GM18867 (cell line): ENCODE measurements at regions not wholly inside any gene's neighbourhood (a gene's known extent, or its start where the extent isn't known, plus 50 kb on each side); places are given as distances from the start of the nearest gene placed in this dataset.
"Not testable (repeated sequence)": the region's sequence is repeated elsewhere in the genome, so short reads cannot be mapped to it uniquely, and the experiment has no call there.

Source experiments
- ATAC-seq: cut with Tn5 transposase; IDR thresholded peaks from one replicate; pipeline ENCODE4 v1.9.1; 2021; ENCODE audit warnings: mild to moderate bottlenecking, moderate library complexity; ENCODE audit not compliant: unreplicated experiment

GRCh38 chr2:66251573-66251972, 183.4 kb upstream of the MEIS1 start:
- no peak for ATAC-seq

GRCh38 chr2:66249089-66249488, 185.8 kb upstream of the MEIS1 start:
- ATAC-seq = not testable (repeated sequence)

- ATAC-seq = not testable (repeated sequence)
Measured at GRCh38 chr2:66243809-66244208, 191.1 kb upstream of the MEIS1 start.

GRCh38 chr2:66242888-66243287, 192.0 kb upstream of the MEIS1 start:
- not testable (repeated sequence) for ATAC-seq

- ATAC-seq = no peak
Measured at GRCh38 chr2:66242099-66242789, 192.7 kb upstream of the MEIS1 start.

GRCh38 chr2:66240286-66240685, 194.6 kb upstream of the MEIS1 start:
- no peak for ATAC-seq

- no peak for ATAC-seq
Measured at GRCh38 chr2:66239655-66240054, 195.3 kb upstream of the MEIS1 start.

- ATAC-seq = no peak
Measured at GRCh38 chr2:66237803-66238379, 197.0 kb upstream of the MEIS1 start.

GRCh38 chr2:66236816-66237802, 197.8 kb upstream of the MEIS1 start:
- ATAC-seq = no peak

GRCh38 chr2:66236067-66236685, 198.7 kb upstream of the MEIS1 start:
- ATAC-seq = no peak

- no peak for ATAC-seq
Measured at GRCh38 chr2:66235428-66235827, 199.5 kb upstream of the MEIS1 start.

- ATAC-seq = no peak
Measured at GRCh38 chr2:66233981-66234380, 200.9 kb upstream of the MEIS1 start.

GRCh38 chr2:66228128-66228547, 206.8 kb upstream of the MEIS1 start:
- no peak for ATAC-seq

- no peak for ATAC-seq
Measured at GRCh38 chr2:66217039-66217585, 217.8 kb upstream of the MEIS1 start.

GRCh38 chr2:66212749-66213148, 222.2 kb upstream of the MEIS1 start:
- no peak for ATAC-seq

- ATAC-seq = no peak
Measured at GRCh38 chr2:66202586-66202985, 232.3 kb upstream of the MEIS1 start.

- ATAC-seq = no peak
Measured at GRCh38 chr2:66201242-66201641, 233.7 kb upstream of the MEIS1 start.

- no peak for ATAC-seq
Measured at GRCh38 chr2:66198873-66199272, 236.1 kb upstream of the MEIS1 start.

GRCh38 chr2:66192888-66193287, 242.0 kb upstream of the MEIS1 start:
- ATAC-seq = no peak

- no peak for ATAC-seq
Measured at GRCh38 chr2:66191311-66191710, 243.6 kb upstream of the MEIS1 start.

- ATAC-seq = no peak
Measured at GRCh38 chr2:66189553-66189952, 245.4 kb upstream of the MEIS1 start.
